HT1080 (cell line): ENCODE measurements at regions not wholly inside any gene's neighbourhood (a gene's known extent, or its start where the extent isn't known, plus 50 kb on each side); places are given as distances from the start of the nearest gene placed in this dataset.
A peak's percentile ranks its signal among the peaks of the same experiment; 100 is the strongest.

Source experiments
- DNase-seq: peaks from one replicate; pipeline ENCODE4 v3.0.0-alpha.2; 2015; ENCODE audit warnings: low read depth

- DNase-seq: no peak
Measured at GRCh38 chr11:80477178-80477577, 1036.3 kb upstream of the TENM4 start.

GRCh38 chr11:80473562-80473961 lies 1032.7 kb upstream of the TENM4 start:
- DNase-seq: no peak

GRCh38 chr11:80469871-80470270 lies 1029.0 kb upstream of the TENM4 start:
- DNase-seq: no peak

- no peak for DNase-seq
Measured at GRCh38 chr11:80466570-80466969, 1025.7 kb upstream of the TENM4 start.

- DNase-seq: peak; percentile 71
Measured at GRCh38 chr11:80462211-80462610, 1021.4 kb upstream of the TENM4 start.

GRCh38 chr11:80458376-80458775 lies 1017.5 kb upstream of the TENM4 start:
- no peak for DNase-seq

- DNase-seq: no peak
Measured at GRCh38 chr11:80457823-80458222, 1017.0 kb upstream of the TENM4 start.

- DNase-seq: no peak
Measured at GRCh38 chr11:80455818-80456217, 1015.0 kb upstream of the TENM4 start.

GRCh38 chr11:80451105-80451504 lies 1010.3 kb upstream of the TENM4 start:
- DNase-seq: no peak

GRCh38 chr11:80448709-80449108 lies 1007.9 kb upstream of the TENM4 start:
- DNase-seq: no peak

- peak; percentile 17 for DNase-seq
Measured at GRCh38 chr11:80443177-80443576, 1002.3 kb upstream of the TENM4 start.

GRCh38 chr11:80441821-80442220 lies 1001.0 kb upstream of the TENM4 start:
- peak; percentile 82 for DNase-seq

- no peak for DNase-seq
Measured at GRCh38 chr11:80440835-80441234, 1000.0 kb upstream of the TENM4 start.

- no peak for DNase-seq
Measured at GRCh38 chr11:80436547-80436946, 995.7 kb upstream of the TENM4 start.

- DNase-seq: no peak
Measured at GRCh38 chr11:80435345-80435744, 994.5 kb upstream of the TENM4 start.

- no peak for DNase-seq
Measured at GRCh38 chr11:80432057-80432456, 991.2 kb upstream of the TENM4 start.

GRCh38 chr11:80424012-80424695 lies 983.3 kb upstream of the TENM4 start:
- no peak for DNase-seq

GRCh38 chr11:80420374-80420773 lies 979.5 kb upstream of the TENM4 start:
- DNase-seq: no peak

GRCh38 chr11:80417681-80418080 lies 976.9 kb upstream of the TENM4 start:
- DNase-seq: peak; percentile 65

- DNase-seq: no peak
Measured at GRCh38 chr11:80415580-80415979, 974.8 kb upstream of the TENM4 start.

GRCh38 chr11:80414181-80415165 lies 973.6 kb upstream of the TENM4 start:
- peak; percentile 61 for DNase-seq

GRCh38 chr11:80412604-80413003 lies 971.8 kb upstream of the TENM4 start:
- no peak for DNase-seq

GRCh38 chr11:80393210-80393609 lies 952.4 kb upstream of the TENM4 start:
- no peak for DNase-seq
